ENCODE measurements at regions not wholly inside any gene's neighbourhood (a gene's known extent, or its start where the extent isn't known, plus 50 kb on each side); places are given as distances from the start of the nearest gene placed in this dataset.

DNA sequence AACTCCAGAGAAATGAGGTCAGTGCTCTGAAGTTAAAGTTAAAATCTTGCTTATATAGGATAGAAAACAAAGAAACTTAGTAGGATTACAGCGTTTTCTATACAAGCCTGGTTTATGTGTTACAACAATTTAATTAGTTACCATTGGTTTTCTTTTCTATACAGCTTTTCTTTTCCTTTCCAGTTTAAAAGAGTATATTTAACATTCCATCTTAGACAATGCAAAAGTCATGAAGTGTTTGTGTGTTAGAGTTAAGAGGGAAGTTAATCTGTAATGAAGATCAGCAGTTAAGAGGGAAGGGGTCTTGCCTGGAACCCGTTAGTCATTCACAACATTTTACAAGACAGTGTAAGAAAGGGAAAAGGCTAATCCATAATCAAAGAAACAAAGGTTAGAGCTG lies 338.3 kb downstream of the OTUD1 start:
- no peak overlapping the region for H3K23ac ChIP-seq (ENCODE audit: insufficient read length)
- H3K56ac ChIP-seq (replicated peaks; ENCODE audit: insufficient read length, low read depth, low read length): no peak overlapping the region
- WGBS, 2 experiments (ENCODE audit: extremely low coverage in 1 of 2, insufficient coverage in 1 of 2, insufficient read length in 1 of 2, insufficient replicate concordance in 2 of 2, low coverage in 1 of 2, low lambda C conversion rate in 2 of 2, missing lambda C conversion rate in 1 of 2): 79% methylated on average over 2 of the region's 2 CpGs; no CpG with 5 or more reads in 1 of the 2 experiments
- H2BK5ac ChIP-seq (ENCODE audit: low read depth, low read length): no peak overlapping the region
- H3K79me1 ChIP-seq (ENCODE audit: low read depth, low read length): no peaks in the 10 kb centered on the region
- POLR2A ChIA-PET (ENCODE audit: partially characterized antibody): no interaction called here
- H3K36me3 ChIP-seq (ENCODE audit: control insufficient read depth in 2 of 4, insufficient read depth in 4 of 4, low read length in 3 of 4): no peaks in the 10 kb centered on the region
- H3K4me1 ChIP-seq (replicated peaks in 1 of 4; ENCODE audit: control insufficient read depth in 3 of 4, insufficient read depth in 4 of 4, low read length in 3 of 4): no peaks in the 10 kb centered on the region
- H2AK5ac ChIP-seq (ENCODE audit: low read depth, low read length): no peak overlapping the region
- no peak overlapping the region for H2BK120ac ChIP-seq (replicated peaks; ENCODE audit: low read depth, low read length)
- FAIRE-seq: no peak
- H4K5ac ChIP-seq (ENCODE audit: insufficient read length, low read depth, low read length): no peak overlapping the region
- H3K14ac ChIP-seq (ENCODE audit: insufficient read length): no peak overlapping the region
- no peak for DNase-seq (ENCODE audit: low read depth in 1 of 2, low spot score in 2 of 2)
- no peak overlapping the region for H2BK20ac ChIP-seq (ENCODE audit: low read length)
- no peak overlapping the region for H2AFZ ChIP-seq (ENCODE audit: low read length)
- CTCF ChIA-PET (ENCODE audit: partially characterized antibody): interaction anchor here (0.6 kb wide), 1 partner anchor 242 kb away, joined by 3 read pairs; no protein-coding TSS in a partner anchor
- no peak overlapping the region for H2BK12ac ChIP-seq (ENCODE audit: low read depth, low read length)
- H3K79me2 ChIP-seq (ENCODE audit: control insufficient read depth in 1 of 2, insufficient read depth in 2 of 2, low read length in 2 of 2): no peaks in the 10 kb centered on the region
- no peaks in the 10 kb centered on the region for H4K20me1 ChIP-seq (replicated peaks in 1 of 2; ENCODE audit: control insufficient read depth in 1 of 2, insufficient read depth in 2 of 2, low read length in 2 of 2)
- H3K4me3 ChIP-seq (ENCODE audit: extremely low read depth in 1 of 4, insufficient read depth in 2 of 4, low read depth in 3 of 4, low read length in 4 of 4): no peak overlapping the region
- no peak overlapping the region for H4K8ac ChIP-seq (ENCODE audit: extremely low read depth, insufficient read depth, low read length)
- no peak overlapping the region for H3K27ac ChIP-seq (ENCODE audit: low read depth, low read length)
- H2BK15ac ChIP-seq (ENCODE audit: low read length): no peak overlapping the region
- TF ChIP-seq POLR2A (IDR thresholded peaks at IDR 0.05; ENCODE audit: control extremely low read depth in 1 of 2, low read depth in 2 of 2, low read length in 2 of 2) (no peak), SRF (IDR thresholded peaks at IDR 0.05; ENCODE audit: low read depth, low read length) (no peak), POLR2AphosphoS5 (IDR thresholded peaks at IDR 0.05; ENCODE audit: low read depth, low read length) (no peak), CHD1 (IDR thresholded peaks at IDR 0.05; ENCODE audit: low read depth, low read length) (no peak), SIX5 (IDR thresholded peaks at IDR 0.05; ENCODE audit: low read depth, low read length) (no peak), SIN3A (conservative IDR thresholded peaks at IDR 0.05 in 1 of 2, IDR thresholded peaks at IDR 0.05 in 1 of 2; ENCODE audit: low read depth in 1 of 2, low read length in 2 of 2) (no peak)
- TF ChIP-seq, protein P1, sequence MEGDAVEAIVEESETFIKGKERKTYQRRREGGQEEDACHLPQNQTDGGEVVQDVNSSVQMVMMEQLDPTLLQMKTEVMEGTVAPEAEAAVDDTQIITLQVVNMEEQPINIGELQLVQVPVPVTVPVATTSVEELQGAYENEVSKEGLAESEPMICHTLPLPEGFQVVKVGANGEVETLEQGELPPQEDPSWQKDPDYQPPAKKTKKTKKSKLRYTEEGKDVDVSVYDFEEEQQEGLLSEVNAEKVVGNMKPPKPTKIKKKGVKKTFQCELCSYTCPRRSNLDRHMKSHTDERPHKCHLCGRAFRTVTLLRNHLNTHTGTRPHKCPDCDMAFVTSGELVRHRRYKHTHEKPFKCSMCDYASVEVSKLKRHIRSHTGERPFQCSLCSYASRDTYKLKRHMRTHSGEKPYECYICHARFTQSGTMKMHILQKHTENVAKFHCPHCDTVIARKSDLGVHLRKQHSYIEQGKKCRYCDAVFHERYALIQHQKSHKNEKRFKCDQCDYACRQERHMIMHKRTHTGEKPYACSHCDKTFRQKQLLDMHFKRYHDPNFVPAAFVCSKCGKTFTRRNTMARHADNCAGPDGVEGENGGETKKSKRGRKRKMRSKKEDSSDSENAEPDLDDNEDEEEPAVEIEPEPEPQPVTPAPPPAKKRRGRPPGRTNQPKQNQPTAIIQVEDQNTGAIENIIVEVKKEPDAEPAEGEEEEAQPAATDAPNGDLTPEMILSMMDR (IDR thresholded peaks at IDR 0.05; ENCODE audit: control extremely low read depth in 1 of 3, insufficient read depth in 1 of 3, low read depth in 1 of 3, low read length in 3 of 3): no peak
- no peak overlapping the region for H3K9ac ChIP-seq (replicated peaks in 1 of 4; ENCODE audit: extremely low read depth in 1 of 4, low read depth in 3 of 4, low read length in 3 of 4)
- no peaks in the 10 kb centered on the region for H3K27me3 ChIP-seq (replicated peaks in 1 of 4; ENCODE audit: control insufficient read depth in 3 of 4, extremely low read depth in 1 of 4, insufficient read depth in 3 of 4, low read length in 3 of 4)
- no peak overlapping the region for H3K4ac ChIP-seq (replicated peaks; ENCODE audit: insufficient read length, low read depth, low read length)
- H3K4me2 ChIP-seq (ENCODE audit: insufficient read depth in 1 of 2, low read depth in 2 of 2, low read length in 2 of 2): no peak overlapping the region
- H4K91ac ChIP-seq (replicated peaks; ENCODE audit: insufficient read length, low read length): no peak overlapping the region
- H3K23me2 ChIP-seq (ENCODE audit: low read depth, low read length): no peaks in the 10 kb centered on the region
- no peaks in the 10 kb centered on the region for H3K9me3 ChIP-seq (ENCODE audit: insufficient read depth in 2 of 2, low read depth in 1 of 2, low read length in 1 of 2)
- H3K18ac ChIP-seq (ENCODE audit: extremely low read depth, low read length): no peak overlapping the region
